Psoas muscle (tissue), 7 donors: ENCODE measurements at regions not wholly inside any gene's neighbourhood (a gene's known extent, or its start where the extent isn't known, plus 50 kb on each side); places are given as distances from the start of the nearest gene placed in this dataset.

Experiments
- ATAC-seq, 4 donors: fragments of 200-7000 bp; cut with Tn5 transposase; one replicate each; pipeline ENCODE4 v1.9.1; 2020; ENCODE audit warnings: moderate library complexity in 3 of 4, mild to moderate bottlenecking in 2 of 4
- DNase-seq, 2 donors: peaks; one replicate each; pipeline ENCODE4 v3.0.0-alpha.2; 2020
- H3K27ac ChIP-seq: fragments of 200-600 bp; one replicate; pipeline ENCODE4 v1.8.0; 2022
- H3K27me3 ChIP-seq, 3 donors: fragments of 200-600 bp in 1 of 3; one replicate each; pipeline versions ENCODE4 v1.6.1 to v1.8.0; 2013 to 2022; ENCODE audit warnings: low read length in 2 of 3, mild to moderate bottlenecking in 2 of 3, moderate library complexity in 1 of 3; ENCODE audit not compliant: insufficient read depth in 3 of 3
- H3K36me3 ChIP-seq, 2 donors: fragments of 200-600 bp in 1 of 2; one replicate each; pipeline versions ENCODE4 v1.6.1 to v1.8.0; 2013 to 2022; ENCODE audit warnings: low read depth in 1 of 2, mild to moderate bottlenecking in 1 of 2, moderate library complexity in 1 of 2; ENCODE audit not compliant: insufficient read depth in 1 of 2
- H3K4me1 ChIP-seq: fragments of 200-600 bp; one replicate; pipeline ENCODE4 v1.8.0; 2022
- H3K4me3 ChIP-seq: fragments of 200-600 bp; one replicate; pipeline ENCODE4 v1.8.0; 2022; ENCODE audit warnings: mild to moderate bottlenecking
- H3K9me3 ChIP-seq: fragments of 200-600 bp; one replicate; pipeline ENCODE4 v1.8.0; 2022
- WGBS, 3 donors: extraction: QIAGEN DNeasy Blood & Tissue Kit; methylation state at CpG; one replicate each; pipeline versions ENCODE4 v1.1.6 to v1.1.7; 2013; 5-methylcytosine and 5-hydroxymethylcytosine counted together
- intact Hi-C, 2 donors: fragments of 100-400 bp; cut with DNase I; formaldehyde crosslinking; loops; one replicate each; pipeline versions ENCODE4 v1.11.0 to v1.14.2; 2022
- TF ChIP-seq, protein P1 (sequence below): fragments of 200-600 bp; IDR thresholded peaks from one replicate; pipeline ENCODE4 v1.8.0; 2022; ENCODE audit warnings: antibody characterized with exemption
- donor health status: healthy with polysubstance abuse.
- donor health status: DM: no; HTN: no; CAD: no; lungs with moderate emphysema.
- donor health status: Bipolar disorder and iron deficiency.
- donor health status: healthy.
- donor health status: DM: yes; HTN: yes; CAD: no.
- donor health status: DM: no; HTN: no; CAD: no.
- donor health status: DM: yes; HTN: yes; CAD: no.

DNA sequence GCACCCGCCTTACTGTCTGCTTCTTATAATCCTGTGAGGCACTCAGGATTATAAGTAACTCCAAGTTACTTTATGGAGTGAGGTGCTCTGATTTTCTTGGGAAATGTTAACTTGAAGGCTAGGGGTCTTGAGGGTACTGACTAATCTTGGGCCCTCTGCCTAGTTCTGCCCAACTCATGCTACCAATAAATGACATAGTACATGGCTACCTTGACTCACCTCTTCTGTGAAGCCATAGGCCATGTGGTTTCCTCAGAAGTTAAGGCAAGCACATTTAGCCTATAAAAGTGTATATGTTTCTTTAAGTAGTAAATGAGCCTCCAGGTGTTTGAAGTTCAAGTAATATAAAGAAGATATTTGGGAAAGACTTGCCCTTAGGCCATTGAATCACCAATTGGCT lies 99.8 kb upstream of the CASK start:
- WGBS, 3 donors, result 93 to 100% (median 97%) methylated on average over 1 of the region's 1 CpG
- Histone ChIP-seq H3K9me3 (no peaks in the 10 kb centered on the region), H3K4me1 (no peaks in the 10 kb centered on the region), H3K36me3 (no peaks in the 10 kb centered on the region), H3K27ac (no peak overlapping the region), H3K4me3 (no peak overlapping the region), H3K27me3 (peaks cover 0 to 13% (median 0%) of the 10 kb centered on the region in 3 donors)
- TF ChIP-seq, protein P1, sequence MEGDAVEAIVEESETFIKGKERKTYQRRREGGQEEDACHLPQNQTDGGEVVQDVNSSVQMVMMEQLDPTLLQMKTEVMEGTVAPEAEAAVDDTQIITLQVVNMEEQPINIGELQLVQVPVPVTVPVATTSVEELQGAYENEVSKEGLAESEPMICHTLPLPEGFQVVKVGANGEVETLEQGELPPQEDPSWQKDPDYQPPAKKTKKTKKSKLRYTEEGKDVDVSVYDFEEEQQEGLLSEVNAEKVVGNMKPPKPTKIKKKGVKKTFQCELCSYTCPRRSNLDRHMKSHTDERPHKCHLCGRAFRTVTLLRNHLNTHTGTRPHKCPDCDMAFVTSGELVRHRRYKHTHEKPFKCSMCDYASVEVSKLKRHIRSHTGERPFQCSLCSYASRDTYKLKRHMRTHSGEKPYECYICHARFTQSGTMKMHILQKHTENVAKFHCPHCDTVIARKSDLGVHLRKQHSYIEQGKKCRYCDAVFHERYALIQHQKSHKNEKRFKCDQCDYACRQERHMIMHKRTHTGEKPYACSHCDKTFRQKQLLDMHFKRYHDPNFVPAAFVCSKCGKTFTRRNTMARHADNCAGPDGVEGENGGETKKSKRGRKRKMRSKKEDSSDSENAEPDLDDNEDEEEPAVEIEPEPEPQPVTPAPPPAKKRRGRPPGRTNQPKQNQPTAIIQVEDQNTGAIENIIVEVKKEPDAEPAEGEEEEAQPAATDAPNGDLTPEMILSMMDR, result no peak
- intact Hi-C loops, result no loop called here
- DNase-seq (no peak), ATAC-seq (no peak)

DNA sequence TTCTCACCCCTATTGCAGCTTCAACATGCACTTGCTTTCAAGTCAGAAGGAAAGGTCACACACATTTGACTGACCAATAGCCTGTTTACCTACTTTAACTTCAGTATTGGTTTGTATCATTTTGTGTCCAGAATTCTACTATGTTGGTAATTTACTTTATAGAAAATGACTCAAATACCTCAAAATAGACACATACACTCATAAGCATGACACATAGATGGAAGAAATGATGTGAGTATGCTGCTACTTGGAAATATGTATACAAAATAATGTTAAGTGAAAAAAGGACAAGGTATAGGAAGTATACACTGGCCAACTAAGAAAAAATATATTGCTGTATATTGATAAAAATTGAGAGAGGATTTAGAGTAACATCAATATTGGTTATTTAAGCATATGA lies 98.8 kb upstream of the CASK start:
- peaks cover 0 to 11% (median 0%) of the 10 kb centered on the region in 3 donors for H3K27me3 ChIP-seq
- ATAC-seq (no peak), DNase-seq (no peak)
- H3K36me3 ChIP-seq, result no peaks in the 10 kb centered on the region
- H3K27ac ChIP-seq, result no peak overlapping the region
- TF ChIP-seq, protein P1, result no peak
- no peaks in the 10 kb centered on the region for H3K9me3 ChIP-seq
- no peaks in the 10 kb centered on the region for H3K4me1 ChIP-seq
- intact Hi-C loops, result no loop called here
- H3K4me3 ChIP-seq, result no peak overlapping the region

DNA sequence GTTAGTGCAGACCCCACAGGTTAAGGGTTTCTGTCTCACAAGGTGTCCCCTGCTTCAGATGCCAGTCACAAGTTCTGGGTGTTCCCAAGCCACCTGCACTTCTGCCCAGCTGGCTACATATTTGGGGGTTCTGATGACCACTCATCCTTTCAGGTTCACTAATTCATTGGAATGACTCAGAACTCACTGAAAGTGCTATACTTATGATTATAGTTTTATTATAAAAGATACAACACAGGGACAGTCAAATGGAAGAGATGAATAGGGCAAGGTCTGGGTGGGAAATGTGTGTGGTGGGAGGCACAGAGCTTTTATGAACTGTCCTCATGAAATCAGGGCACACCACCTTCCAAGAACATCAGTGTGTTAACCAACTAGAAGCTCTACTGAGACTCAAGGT lies 97.7 kb upstream of the CASK start:
- TF ChIP-seq, protein P1, result no peak
- DNase-seq (no peak), ATAC-seq (no peak)
- H3K36me3 ChIP-seq, result no peaks in the 10 kb centered on the region
- no peak overlapping the region for H3K4me3 ChIP-seq
- H3K4me1 ChIP-seq, result no peaks in the 10 kb centered on the region
- H3K27ac ChIP-seq, result no peak overlapping the region
- intact Hi-C loops, result no loop called here
- H3K9me3 ChIP-seq, result no peaks in the 10 kb centered on the region
- H3K27me3 ChIP-seq, result peaks cover 0 to 4% (median 0%) of the 10 kb centered on the region in 3 donors

DNA sequence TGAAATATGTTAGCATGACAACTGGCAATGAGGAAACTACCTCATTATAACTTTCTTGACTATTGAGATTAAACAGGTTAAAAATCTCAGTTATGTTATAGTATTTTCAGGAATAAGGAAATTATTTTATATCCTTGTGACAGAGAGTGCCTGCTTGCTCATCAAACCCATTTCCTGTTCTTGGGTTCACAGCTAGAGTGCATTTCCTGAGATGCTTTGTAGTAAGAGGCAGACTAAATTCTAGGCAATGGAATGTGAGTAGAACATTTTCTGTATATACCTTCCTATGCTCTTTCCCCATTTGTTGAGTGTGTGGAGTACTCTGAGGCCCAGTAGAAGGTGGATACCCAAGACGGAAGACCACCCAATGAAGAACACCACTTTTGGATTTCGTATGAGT lies 96.9 kb upstream of the CASK start:
- DNase-seq (no peak), ATAC-seq (no peak)
- TF ChIP-seq, protein P1, result no peak
- Histone ChIP-seq H3K27me3 (peaks cover 0 to 4% (median 0%) of the 10 kb centered on the region in 3 donors), H3K9me3 (no peaks in the 10 kb centered on the region), H3K4me3 (no peak overlapping the region), H3K27ac (no peak overlapping the region), H3K36me3 (no peaks in the 10 kb centered on the region), H3K4me1 (no peaks in the 10 kb centered on the region)
- WGBS, 3 donors, result 86 to 94% (median 88%) methylated on average over 2 of the region's 2 CpGs
- intact Hi-C loops, result no loop called here

DNA sequence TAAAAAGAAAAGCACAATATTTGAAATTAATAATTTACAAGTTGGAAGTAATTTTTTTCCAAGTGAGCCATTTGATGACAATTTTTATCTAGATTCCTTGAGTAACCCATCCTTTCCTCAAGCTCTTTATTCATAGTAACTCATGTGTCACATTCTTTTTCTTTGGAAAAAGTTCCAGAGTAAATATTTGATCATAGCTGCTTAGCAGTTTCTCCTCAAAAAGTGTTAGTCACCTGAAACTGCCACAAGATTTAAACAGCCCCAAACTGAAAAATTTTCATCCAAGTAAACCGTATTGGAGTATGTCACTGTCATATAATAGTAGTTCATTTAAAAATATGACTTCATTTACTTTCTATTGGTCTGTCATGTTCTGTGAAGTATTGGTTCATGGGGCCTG lies 94.6 kb upstream of the CASK start:
- WGBS, 3 donors, result 68 to 92% (median 82%) methylated on average over 1 of the region's 1 CpG

More for the DNA sequence above, 94.6 kb upstream of the CASK start:
- ATAC-seq (no peak), DNase-seq (no peak)
- H3K27me3 ChIP-seq, result peaks cover 0 to 7% (median 0%) of the 10 kb centered on the region in 3 donors
- intact Hi-C loops, result no loop called here
- H3K9me3 ChIP-seq, result no peaks in the 10 kb centered on the region
- H3K4me1 ChIP-seq, result no peaks in the 10 kb centered on the region
- no peak overlapping the region for H3K4me3 ChIP-seq
- no peak overlapping the region for H3K27ac ChIP-seq
- no peaks in the 10 kb centered on the region for H3K36me3 ChIP-seq
- TF ChIP-seq, protein P1, result no peak
